Skeletal muscle tissue (tissue), 3 donors: ENCODE measurements at regions not wholly inside any gene's neighbourhood (a gene's known extent, or its start where the extent isn't known, plus 50 kb on each side); places are given as distances from the start of the nearest gene placed in this dataset.

Source experiments
- H3K27ac ChIP-seq: one replicate; pipeline ENCODE4 v1.7.0; 2013; ENCODE audit warnings: mild to moderate bottlenecking, low read depth, low read length, inconsistent platforms
- H3K27me3 ChIP-seq, 3 donors: one replicate each; pipeline ENCODE4 v1.7.0; 2013; ENCODE audit warnings: low read length in 3 of 3; ENCODE audit not compliant: control insufficient read depth in 3 of 3, insufficient read depth in 3 of 3
- H3K36me3 ChIP-seq, 3 donors: one replicate each; pipeline ENCODE4 v1.7.0; 2013; ENCODE audit warnings: low read length in 3 of 3; ENCODE audit not compliant: control insufficient read depth in 3 of 3, insufficient read depth in 3 of 3
- H3K4me1 ChIP-seq, 3 donors: one replicate each; pipeline ENCODE4 v1.7.0; 2013; ENCODE audit warnings: low read length in 3 of 3, mild to moderate bottlenecking in 3 of 3; ENCODE audit not compliant: control insufficient read depth in 3 of 3, insufficient read depth in 3 of 3
- H3K4me3 ChIP-seq, 3 donors: one replicate each; pipeline ENCODE4 v1.7.0; 2013; ENCODE audit warnings: low read length in 3 of 3
- H3K9ac ChIP-seq, 3 donors: one replicate each; pipeline ENCODE4 v1.7.0; 2013; ENCODE audit warnings: low read length in 3 of 3, mild to moderate bottlenecking in 3 of 3, moderate library complexity in 2 of 3, low read depth in 1 of 3
- H3K9me3 ChIP-seq, 3 donors: one replicate each; pipeline ENCODE4 v1.7.0; 2013; ENCODE audit warnings: low read length in 3 of 3; ENCODE audit not compliant: control insufficient read depth in 3 of 3
- donor health status: Osteomylitis.

- no peak overlapping the region for H3K4me3 ChIP-seq
- H3K27ac ChIP-seq = no peak overlapping the region
- no peaks in the 10 kb centered on the region for H3K36me3 ChIP-seq
- no peak overlapping the region for H3K9ac ChIP-seq
- H3K9me3 ChIP-seq = no peaks in the 10 kb centered on the region
- no peaks in the 10 kb centered on the region for H3K4me1 ChIP-seq
- H3K27me3 ChIP-seq = no peaks in the 10 kb centered on the region
Measured at GRCh38 chr12:77406219-77406905, 341.0 kb upstream of the E2F7 start.

- H3K9ac ChIP-seq = no peak overlapping the region
- H3K4me1 ChIP-seq = no peaks in the 10 kb centered on the region
- no peak overlapping the region for H3K27ac ChIP-seq
- H3K9me3 ChIP-seq = no peaks in the 10 kb centered on the region
- H3K27me3 ChIP-seq = no peaks in the 10 kb centered on the region
- H3K36me3 ChIP-seq = no peaks in the 10 kb centered on the region
- no peak overlapping the region for H3K4me3 ChIP-seq
Measured at GRCh38 chr12:77402716-77403115, 337.3 kb upstream of the E2F7 start.

DNA sequence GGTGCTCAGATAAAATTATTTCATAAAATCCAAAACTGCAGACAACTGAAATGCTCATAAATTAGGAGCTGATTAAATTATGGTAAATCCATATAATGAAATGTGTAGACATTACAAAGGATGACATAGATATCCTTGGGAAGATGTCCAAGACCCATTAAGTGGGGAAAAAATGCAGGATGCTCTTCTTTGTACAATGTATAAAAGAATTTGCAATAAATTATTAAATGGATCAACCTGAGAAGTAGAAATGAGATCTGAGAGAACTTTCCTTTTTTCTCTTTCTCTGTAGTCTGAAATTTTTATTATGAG is 336.4 kb upstream of the E2F7 start:
- no peak overlapping the region for H3K9ac ChIP-seq
- no peak overlapping the region for H3K4me3 ChIP-seq
- H3K36me3 ChIP-seq = no peaks in the 10 kb centered on the region

DNA sequence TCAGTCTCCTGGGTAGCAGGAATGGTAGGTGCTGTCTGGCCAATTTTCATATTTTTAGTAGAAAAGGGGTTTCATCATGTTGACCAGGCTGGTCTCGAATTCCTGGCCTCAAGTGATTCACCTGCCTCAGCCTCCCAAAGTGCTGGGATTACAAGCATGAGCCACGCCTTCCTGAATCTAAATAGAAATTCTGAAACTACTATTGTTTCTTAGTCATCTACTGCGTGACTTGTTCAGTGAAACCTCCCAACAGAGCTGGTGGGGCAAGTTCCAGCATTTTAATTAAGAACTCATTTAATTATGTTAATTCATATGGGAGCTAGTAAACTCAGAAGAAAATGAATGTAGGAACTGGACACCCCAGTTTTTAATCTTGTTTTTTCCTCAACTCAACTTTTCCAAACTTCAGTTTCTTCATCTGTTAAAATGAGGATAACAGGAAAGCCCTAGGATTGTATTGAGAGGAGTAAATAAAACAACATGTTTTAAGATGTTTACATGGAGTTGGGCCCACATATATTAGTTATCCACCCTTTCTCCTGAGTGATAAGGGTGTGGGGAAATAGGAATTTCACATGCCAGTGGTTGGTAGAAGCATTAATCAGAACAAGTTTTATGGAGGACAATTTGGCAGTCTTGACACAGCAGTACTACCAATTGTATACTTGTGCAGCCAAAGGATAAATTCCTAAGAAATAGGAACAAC is 335.8 kb upstream of the E2F7 start:
- H3K9me3 ChIP-seq = no peaks in the 10 kb centered on the region
- H3K4me1 ChIP-seq = no peaks in the 10 kb centered on the region
- no peaks in the 10 kb centered on the region for H3K36me3 ChIP-seq
- no peak overlapping the region for H3K27ac ChIP-seq
- no peak overlapping the region for H3K4me3 ChIP-seq
- H3K27me3 ChIP-seq = no peaks in the 10 kb centered on the region
- H3K9ac ChIP-seq = no peak overlapping the region

More for the DNA sequence above, 336.4 kb upstream of the E2F7 start:
- Histone ChIP-seq H3K9me3 (no peaks in the 10 kb centered on the region), H3K27me3 (no peaks in the 10 kb centered on the region), H3K4me1 (no peaks in the 10 kb centered on the region), H3K27ac (no peak overlapping the region)

DNA sequence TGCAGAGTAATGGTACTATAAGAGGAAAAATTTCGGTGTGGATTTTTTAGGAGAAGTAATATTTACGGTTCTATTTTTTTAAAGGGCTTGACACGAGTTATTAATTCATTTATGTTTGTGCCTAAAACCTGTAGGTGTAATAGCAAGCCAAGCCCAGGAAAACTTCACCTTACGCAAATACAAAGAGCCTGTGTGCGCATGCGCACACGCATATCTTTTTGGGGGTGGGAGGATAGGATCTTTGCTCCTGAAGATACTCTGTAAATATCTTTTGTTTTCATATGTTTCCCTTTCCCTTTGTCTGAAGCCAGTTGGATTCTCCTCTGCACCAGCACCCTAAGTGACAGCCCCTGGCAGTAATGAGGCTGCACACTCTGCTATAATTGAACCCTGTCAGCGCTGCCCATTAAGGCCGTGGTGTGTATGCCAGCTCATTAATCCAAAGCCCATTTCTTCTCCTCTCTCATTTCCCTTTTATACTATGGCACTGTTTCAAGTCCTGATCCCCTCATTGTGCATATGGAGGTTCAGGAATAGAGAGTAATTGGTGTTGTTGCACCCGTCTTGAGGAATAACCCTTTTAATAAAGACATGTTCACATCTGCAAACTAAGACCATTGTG is 327.2 kb upstream of the E2F7 start:
- Histone ChIP-seq H3K27ac (no peak overlapping the region), H3K4me3 (no peak overlapping the region), H3K9ac (no peak overlapping the region), H3K27me3 (no peaks in the 10 kb centered on the region), H3K9me3 (no peaks in the 10 kb centered on the region), H3K36me3 (no peaks in the 10 kb centered on the region), H3K4me1 (no peaks in the 10 kb centered on the region)

GRCh38 chr12:77388445-77389265 is 323.3 kb upstream of the E2F7 start:
- no peak overlapping the region for H3K4me3 ChIP-seq
- H3K4me1 ChIP-seq = no peaks in the 10 kb centered on the region
- H3K9me3 ChIP-seq = no peaks in the 10 kb centered on the region
- H3K27ac ChIP-seq = no peak overlapping the region
- H3K9ac ChIP-seq = no peak overlapping the region
- no peaks in the 10 kb centered on the region for H3K36me3 ChIP-seq
- H3K27me3 ChIP-seq = no peaks in the 10 kb centered on the region

DNA sequence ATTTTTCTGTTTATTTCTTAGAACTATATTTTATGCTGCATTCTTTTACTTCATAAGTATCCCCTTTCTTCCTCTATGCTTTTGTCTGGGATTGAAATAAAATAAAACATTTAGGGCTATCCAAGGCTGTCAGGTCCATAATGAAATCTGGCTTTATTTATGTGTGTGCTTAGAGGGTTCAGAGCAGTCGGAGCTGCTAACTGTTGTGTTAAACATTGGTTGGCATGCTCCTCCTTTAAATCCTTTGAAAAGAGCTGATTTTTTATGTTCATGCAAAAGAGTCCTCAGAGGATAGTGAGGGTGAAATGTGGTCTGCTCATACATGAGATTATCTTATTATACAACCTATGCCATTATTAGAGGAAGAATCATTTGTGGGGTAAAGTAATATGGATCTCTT is 322.3 kb upstream of the E2F7 start:
- Histone ChIP-seq H3K4me1 (no peaks in the 10 kb centered on the region), H3K9me3 (no peaks in the 10 kb centered on the region), H3K27ac (no peak overlapping the region)

DNA sequence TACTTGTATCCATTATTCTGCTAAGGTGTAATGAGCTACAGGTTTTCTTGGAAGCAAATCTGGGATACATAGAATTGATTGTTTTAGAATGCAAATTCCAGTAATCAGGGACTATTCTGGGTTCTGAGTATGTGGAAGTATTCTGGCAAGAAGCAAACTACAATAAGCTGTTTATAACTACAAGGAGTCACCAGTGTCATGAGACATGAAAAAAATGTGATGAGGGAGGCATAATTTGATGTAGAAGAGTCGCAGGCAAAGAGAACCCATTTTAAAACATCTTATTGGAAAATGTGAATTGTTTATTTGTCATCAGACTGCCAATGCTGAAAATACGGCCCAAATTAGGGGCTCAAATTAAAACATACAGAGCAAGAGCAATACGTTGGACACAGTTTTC is 321.8 kb upstream of the E2F7 start:
- no peak overlapping the region for H3K9ac ChIP-seq
- no peaks in the 10 kb centered on the region for H3K9me3 ChIP-seq
- H3K4me1 ChIP-seq = no peaks in the 10 kb centered on the region
- H3K27me3 ChIP-seq = no peaks in the 10 kb centered on the region
- H3K27ac ChIP-seq = no peak overlapping the region
- no peaks in the 10 kb centered on the region for H3K36me3 ChIP-seq
- no peak overlapping the region for H3K4me3 ChIP-seq

More for the DNA sequence above, 322.3 kb upstream of the E2F7 start:
- no peaks in the 10 kb centered on the region for H3K27me3 ChIP-seq
- H3K9ac ChIP-seq = no peak overlapping the region
- H3K36me3 ChIP-seq = no peaks in the 10 kb centered on the region
- no peak overlapping the region for H3K4me3 ChIP-seq

DNA sequence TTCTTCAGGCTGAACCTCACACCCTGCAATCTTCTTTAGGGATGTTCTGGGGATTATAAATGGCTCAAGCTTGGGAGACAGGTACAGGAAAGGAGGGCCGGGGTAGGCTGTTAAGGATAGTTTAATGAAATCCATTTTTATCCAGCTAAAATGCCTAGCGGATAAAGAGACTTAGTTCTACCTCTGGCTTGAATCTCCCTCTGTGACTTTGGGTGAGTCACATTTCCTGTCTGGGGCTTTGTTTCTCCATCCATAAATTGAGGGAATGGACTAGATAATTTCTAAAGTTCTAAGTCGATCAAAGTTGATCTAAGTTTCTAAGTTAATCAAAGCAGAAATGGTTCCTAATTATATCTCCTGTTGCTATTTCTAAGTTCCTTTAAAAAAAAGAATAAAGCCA is 319.6 kb upstream of the E2F7 start:
- no peaks in the 10 kb centered on the region for H3K36me3 ChIP-seq
- no peak overlapping the region for H3K27ac ChIP-seq
- H3K4me1 ChIP-seq = no peaks in the 10 kb centered on the region
- no peaks in the 10 kb centered on the region for H3K27me3 ChIP-seq
- H3K4me3 ChIP-seq = no peak overlapping the region
- H3K9me3 ChIP-seq = no peaks in the 10 kb centered on the region
- no peak overlapping the region for H3K9ac ChIP-seq
